Cardiac fibroblast (primary cell): ENCODE measurements at regions not wholly inside any gene's neighbourhood (a gene's known extent, or its start where the extent isn't known, plus 50 kb on each side); places are given as distances from the start of the nearest gene placed in this dataset.

Source experiments
- DNase-seq, 2 donors: peaks; one replicate each; pipeline versions ENCODE4 v3.0.0 to v3.0.0-alpha.2; 2010; ENCODE audit warnings: low read depth in 2 of 2
- H3K4me3 ChIP-seq, 2 donors: replicated peaks in 1 of 2; 1 replicate in 1 of 2; 2 replicates in 1 of 2; pipeline ENCODE4 v1.5.1; 2011; ENCODE audit warnings: low read depth in 2 of 2, low read length in 2 of 2, mild to moderate bottlenecking in 2 of 2, moderate library complexity in 1 of 2
- TF ChIP-seq, protein P1 (sequence below): IDR thresholded peaks from one replicate; pipeline ENCODE4 v1.5.1; 2011; ENCODE audit warnings: low read depth, mild to moderate bottlenecking, low read length, inconsistent platforms

GRCh38 chr2:71833855-71834560 is 313.7 kb downstream of the CYP26B1 start:
- TF ChIP-seq, protein P1, sequence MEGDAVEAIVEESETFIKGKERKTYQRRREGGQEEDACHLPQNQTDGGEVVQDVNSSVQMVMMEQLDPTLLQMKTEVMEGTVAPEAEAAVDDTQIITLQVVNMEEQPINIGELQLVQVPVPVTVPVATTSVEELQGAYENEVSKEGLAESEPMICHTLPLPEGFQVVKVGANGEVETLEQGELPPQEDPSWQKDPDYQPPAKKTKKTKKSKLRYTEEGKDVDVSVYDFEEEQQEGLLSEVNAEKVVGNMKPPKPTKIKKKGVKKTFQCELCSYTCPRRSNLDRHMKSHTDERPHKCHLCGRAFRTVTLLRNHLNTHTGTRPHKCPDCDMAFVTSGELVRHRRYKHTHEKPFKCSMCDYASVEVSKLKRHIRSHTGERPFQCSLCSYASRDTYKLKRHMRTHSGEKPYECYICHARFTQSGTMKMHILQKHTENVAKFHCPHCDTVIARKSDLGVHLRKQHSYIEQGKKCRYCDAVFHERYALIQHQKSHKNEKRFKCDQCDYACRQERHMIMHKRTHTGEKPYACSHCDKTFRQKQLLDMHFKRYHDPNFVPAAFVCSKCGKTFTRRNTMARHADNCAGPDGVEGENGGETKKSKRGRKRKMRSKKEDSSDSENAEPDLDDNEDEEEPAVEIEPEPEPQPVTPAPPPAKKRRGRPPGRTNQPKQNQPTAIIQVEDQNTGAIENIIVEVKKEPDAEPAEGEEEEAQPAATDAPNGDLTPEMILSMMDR: no peak
- H3K4me3 ChIP-seq: no peak overlapping the region
- DNase-seq: peak; percentile 47 to 55

DNA sequence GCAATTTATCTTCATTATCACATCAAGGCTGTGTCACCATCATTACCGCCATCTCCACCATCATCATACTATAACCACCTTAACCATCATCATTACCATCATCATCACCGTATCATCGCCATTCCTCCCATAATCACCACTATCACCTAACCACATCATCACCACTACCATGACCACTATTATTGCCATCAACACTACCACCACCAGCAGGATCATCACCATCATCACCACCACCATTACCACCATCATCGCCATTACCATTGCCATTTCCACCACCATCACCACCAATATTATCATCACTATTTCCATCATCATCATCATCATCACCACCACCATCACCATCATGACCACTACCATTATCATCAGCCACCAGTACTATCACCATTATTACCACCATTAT is 314.4 kb downstream of the CYP26B1 start:
- TF ChIP-seq, protein P1: no peak
- DNase-seq: no peak
- H3K4me3 ChIP-seq: no peak overlapping the region

DNA sequence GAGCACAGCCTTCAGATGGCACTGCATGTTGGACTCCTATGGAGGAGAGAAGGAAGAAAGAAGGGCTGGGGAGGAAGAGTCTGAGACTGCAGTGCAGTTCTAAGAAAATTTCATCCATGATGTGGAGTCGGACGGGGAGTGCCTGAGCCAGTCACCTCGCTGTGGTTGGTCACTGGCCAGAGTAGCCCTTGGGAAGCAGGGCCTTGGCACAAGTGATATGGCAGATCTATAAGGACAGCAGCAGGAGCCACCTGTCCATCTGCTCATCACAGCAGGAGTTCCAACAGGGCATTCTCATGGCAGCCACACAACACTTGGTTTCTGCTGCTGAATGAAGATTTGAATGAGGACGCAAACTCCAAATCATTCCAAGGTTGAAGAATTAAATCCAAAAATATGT is 314.8 kb downstream of the CYP26B1 start:
- no peak for DNase-seq
- TF ChIP-seq, protein P1: no peak
- H3K4me3 ChIP-seq: no peak overlapping the region

GRCh38 chr2:71832388-71832787 is 315.3 kb downstream of the CYP26B1 start:
- H3K4me3 ChIP-seq: no peak overlapping the region
- DNase-seq: peak in 1 of 2 donors; percentile 14
- TF ChIP-seq, protein P1: no peak

GRCh38 chr2:71831193-71831577 is 316.5 kb downstream of the CYP26B1 start:
- TF ChIP-seq, protein P1: no peak
- DNase-seq: peak; percentile 68 to 79
- H3K4me3 ChIP-seq: no peak overlapping the region

DNA sequence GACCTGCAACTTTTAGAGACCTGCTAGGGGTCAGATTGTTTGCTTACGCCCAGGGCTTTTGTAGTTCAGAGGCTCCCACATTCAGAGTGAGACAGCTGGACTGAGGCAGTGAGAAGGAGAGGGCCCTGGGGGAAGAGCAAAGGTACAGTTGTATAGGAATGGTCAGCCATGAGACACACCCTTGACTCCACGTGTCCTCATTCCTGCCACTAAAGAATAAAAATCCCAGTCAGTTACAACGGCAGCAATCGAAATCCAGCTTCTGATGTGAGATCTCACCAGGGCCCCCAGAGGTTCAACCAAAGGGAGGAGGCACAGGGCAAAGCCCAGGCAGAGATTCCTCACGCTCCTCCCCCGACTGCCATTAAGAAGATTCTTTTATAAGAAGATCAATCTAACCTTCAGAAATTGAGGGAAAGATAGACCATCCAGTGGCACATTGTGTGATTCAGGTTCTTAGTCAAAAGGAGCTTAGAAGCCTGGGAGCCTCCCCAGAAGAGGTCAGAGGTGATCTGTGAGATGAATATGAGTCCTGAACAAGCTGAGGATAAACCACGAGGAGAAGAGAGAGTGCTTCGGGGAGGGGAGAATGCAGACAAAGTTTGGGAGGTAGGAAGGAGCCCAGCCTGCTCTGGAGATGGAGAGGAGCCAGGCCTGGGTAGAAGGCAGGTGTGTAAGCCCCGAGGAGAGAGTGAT is 317.0 kb downstream of the CYP26B1 start:
- H3K4me3 ChIP-seq: no peak overlapping the region
- DNase-seq: peak in 1 of 2 donors; percentile 39
- TF ChIP-seq, protein P1: no peak
